Endothelial cell of umbilical vein (primary cell): ENCODE measurements at regions not wholly inside any gene's neighbourhood (a gene's known extent, or its start where the extent isn't known, plus 50 kb on each side); places are given as distances from the start of the nearest gene placed in this dataset.

Experiments used
- BruUV-seq: library from RNA; stranded (reverse); fragments of 400-500 nt; replicated peaks from 2 replicates; lab custom pipeline; 2021; lab: Mats Ljungman, UMichigan
- CTCF ChIA-PET: fragments of 300-600, 350-600 bp; sonication (Branson Sonifier 250); formaldehyde crosslinking; loops from one replicate; lab custom pipeline; 2021; ENCODE audit warnings: antibody characterized with exemption, inconsistent platforms; lab: Charles Lee
- POLR2A ChIA-PET: fragments of 300-600, 350-600 bp; sonication (Branson Sonifier 250); formaldehyde crosslinking; loops from one replicate; lab custom pipeline; 2021; ENCODE audit warnings: antibody characterized with exemption, inconsistent platforms; lab: Charles Lee
- DNase-seq: peaks from one replicate; pipeline ENCODE4 v3.0.0-alpha.2; 2011; ENCODE audit warnings: low read depth, low spot score
- FAIRE-seq: peaks from 2 replicates; lab custom pipeline; 2011; peaks lifted over from hg19 to GRCh38; lab: Jason Lieb, UNC
- H2AFZ ChIP-seq: 2 replicates; pipeline ENCODE4 v1.6.0; 2012; ENCODE audit warnings: low read depth, low read length, control low read depth, inconsistent platforms
- H3K27ac ChIP-seq: 2 replicates; pipeline ENCODE4 v1.5.1; 2011; ENCODE audit warnings: low read depth, mild to moderate bottlenecking, control low read depth, low read length, moderate library complexity; ENCODE audit not compliant: insufficient read depth
- H3K27me3 ChIP-seq, 2 experiments: 2 replicates each; pipeline versions ENCODE4 v1.6.0 to v1.6.1; 2011; ENCODE audit warnings: low read length in 2 of 2, mixed read lengths in 1 of 2; ENCODE audit not compliant: control insufficient read depth in 2 of 2, insufficient read depth in 2 of 2
- H3K36me3 ChIP-seq, 2 experiments: 2 replicates in 1 of 2; 3 replicates in 1 of 2; pipeline ENCODE4 v1.5.1; 2011; ENCODE audit warnings: low read length in 2 of 2, mild to moderate bottlenecking in 1 of 2, moderate library complexity in 1 of 2; ENCODE audit not compliant: control insufficient read depth in 2 of 2, insufficient read depth in 2 of 2; ENCODE audit errors: extremely low read depth in 1 of 2
- H3K4me1 ChIP-seq: 3 replicates; pipeline ENCODE4 v1.5.1; 2011; ENCODE audit warnings: mild to moderate bottlenecking, low read length; ENCODE audit not compliant: control insufficient read depth, insufficient read depth; ENCODE audit errors: extremely low read depth
- H3K4me2 ChIP-seq: 2 replicates; pipeline ENCODE4 v1.6.1; 2011; ENCODE audit warnings: low read length, control low read depth, mixed read lengths; ENCODE audit not compliant: insufficient read depth
- H3K4me3 ChIP-seq, 3 experiments: fragments of 200-600 bp in 1 of 3; sonication (generic), shearing (Covaris generic) in 1 of 3; replicated peaks in 1 of 3; 2 replicates each; pipeline ENCODE4 v1.5.1; 2011 to 2016; ENCODE audit warnings: control low read depth in 3 of 3, low read length in 3 of 3, mild to moderate bottlenecking in 2 of 3, inconsistent platforms in 1 of 3, low read depth in 1 of 3, moderate library complexity in 1 of 3; ENCODE audit not compliant: insufficient read depth in 1 of 3
- H3K79me2 ChIP-seq: 2 replicates; pipeline ENCODE4 v1.6.0; 2012; ENCODE audit warnings: low read length, inconsistent platforms; ENCODE audit not compliant: control insufficient read depth, insufficient read depth
- H3K9ac ChIP-seq: replicated peaks from 2 replicates; pipeline ENCODE3; 2011; ENCODE audit warnings: low read length, control low read depth; ENCODE audit not compliant: insufficient read depth; ENCODE audit errors: extremely low read depth
- H3K9me1 ChIP-seq: replicated peaks from 3 replicates; pipeline ENCODE4 v1.6.0; 2011; ENCODE audit warnings: mild to moderate bottlenecking, low read length; ENCODE audit not compliant: control insufficient read depth, insufficient read depth; ENCODE audit errors: extremely low read depth
- H3K9me3 ChIP-seq: replicated peaks from 2 replicates; pipeline ENCODE4 v1.5.1; 2012; ENCODE audit warnings: low read length, inconsistent platforms; ENCODE audit not compliant: control insufficient read depth, insufficient read depth
- H4K20me1 ChIP-seq: replicated peaks from 2 replicates; pipeline ENCODE3; 2011; ENCODE audit warnings: mild to moderate bottlenecking, low read length; ENCODE audit not compliant: control insufficient read depth, insufficient read depth; ENCODE audit errors: extremely low read depth
- CTCF ChIP-seq, 2 donors: IDR thresholded peaks; 1 replicate in 1 of 2; 2 replicates in 1 of 2; pipeline ENCODE4 v1.5.1; 2011; ENCODE audit warnings: low read length in 2 of 2, mild to moderate bottlenecking in 2 of 2, moderate library complexity in 2 of 2, control low read depth in 1 of 2, inconsistent platforms in 1 of 2, low read depth in 1 of 2; ENCODE audit not compliant: insufficient read depth in 1 of 2; ENCODE audit errors: extremely low read depth in 1 of 2
- EZH2 ChIP-seq: IDR thresholded peaks from 2 replicates; pipeline ENCODE4 v1.6.1; 2012; ENCODE audit warnings: borderline replicate concordance, low read depth, mild to moderate bottlenecking, moderate library complexity, low read length, inconsistent platforms; ENCODE audit not compliant: severe bottlenecking
- FOS ChIP-seq: IDR thresholded peaks from 2 replicates; pipeline ENCODE4 v1.6.1; 2011; ENCODE audit warnings: mild to moderate bottlenecking, low read length, moderate library complexity, borderline replicate concordance; ENCODE audit not compliant: insufficient read depth
- GATA2 ChIP-seq: IDR thresholded peaks from 2 replicates; pipeline ENCODE4 v1.7.0; 2011; ENCODE audit warnings: low read depth, mild to moderate bottlenecking, moderate library complexity, mixed read lengths, low read length; ENCODE audit not compliant: insufficient read length, insufficient read depth
- JUN ChIP-seq: IDR thresholded peaks from 2 replicates; pipeline ENCODE4 v1.6.1; 2011; ENCODE audit warnings: borderline replicate concordance, low read depth; ENCODE audit not compliant: insufficient read length, insufficient read depth
- MAX ChIP-seq: IDR thresholded peaks from 2 replicates; pipeline ENCODE4 v1.6.1; 2011; ENCODE audit not compliant: insufficient read depth, insufficient read length
- MYC ChIP-seq: IDR thresholded peaks from one replicate; pipeline ENCODE4 v1.6.1; 2011; ENCODE audit warnings: mild to moderate bottlenecking, low read depth, low read length
- POLR2A ChIP-seq: IDR thresholded peaks from 2 replicates; pipeline ENCODE4 v1.6.1; 2012; ENCODE audit warnings: low read depth, mild to moderate bottlenecking, control low read depth, low read length
- POLR2AphosphoS5 ChIP-seq: IDR thresholded peaks from 2 replicates; pipeline ENCODE4 v1.6.1; 2012; ENCODE audit warnings: low read depth, mild to moderate bottlenecking, control low read depth, low read length, moderate library complexity; ENCODE audit not compliant: insufficient read depth
- dilution Hi-C: fragments of 300-500 bp; cut with MboI; formaldehyde crosslinking; loops from one replicate; pipeline ENCODE4 v1.15.0; 2019; ENCODE audit warnings: low sequenced_read_pairs; ENCODE audit not compliant: extremely low pct_ligation_motif_present
- intact Hi-C: fragments of 100-400 bp; cut with micrococcal nuclease; formaldehyde crosslinking; loops from one replicate; pipeline ENCODE4 v1.10.0; 2022

DNA sequence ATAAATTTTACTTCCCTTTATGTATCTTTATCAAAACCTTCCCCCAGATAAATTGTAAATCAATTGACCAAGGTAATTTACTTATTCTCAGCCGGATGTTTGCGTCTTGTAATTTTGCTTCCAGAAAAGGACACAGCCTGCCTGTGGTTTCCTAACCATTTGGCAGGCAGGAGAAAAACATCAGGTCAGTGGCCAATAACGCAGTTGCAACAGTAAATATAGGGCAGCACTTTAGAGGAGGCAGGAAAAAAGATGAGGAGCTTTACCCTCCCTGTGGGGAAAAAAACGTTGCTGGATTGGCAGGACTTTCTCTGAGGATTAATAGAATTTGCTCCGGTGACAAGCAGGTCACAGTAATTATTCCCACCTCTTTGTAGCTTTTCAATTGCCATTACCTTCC is 2618.1 kb downstream of the ARAP2 start:
- Histone ChIP-seq H3K79me2 (no peaks in the 10 kb centered on the region), H3K9ac (no peak overlapping the region), H3K36me3 (no peaks in the 10 kb centered on the region), H4K20me1 (no peaks in the 10 kb centered on the region), H3K27me3 (no peaks in the 10 kb centered on the region), H3K27ac (no peak overlapping the region), H3K4me3 (no peak overlapping the region), H2AFZ (no peak overlapping the region), H3K9me1 (no peaks in the 10 kb centered on the region), H3K9me3 (no peaks in the 10 kb centered on the region), H3K4me1 (no peaks in the 10 kb centered on the region), H3K4me2 (no peak overlapping the region)
- dilution Hi-C loops = no loop called here
- CTCF ChIA-PET = no interaction called here
- no peak for TF ChIP-seq MYC
- no peak for FAIRE-seq
- BruUV-seq = no TSS peak
- POLR2A ChIA-PET = no interaction called here
- DNase-seq = no peak
- intact Hi-C loops = no loop called here

GRCh38 chr4:33628296-33628695 is 2616.0 kb downstream of the ARAP2 start:
- no peak for DNase-seq
- Histone ChIP-seq H2AFZ (no peak overlapping the region), H3K36me3 (no peaks in the 10 kb centered on the region), H3K79me2 (no peaks in the 10 kb centered on the region), H3K27me3 (no peaks in the 10 kb centered on the region), H3K4me2 (no peak overlapping the region), H3K9me1 (no peaks in the 10 kb centered on the region), H3K27ac (no peak overlapping the region), H3K4me3 (no peak overlapping the region), H3K9ac (no peak overlapping the region), H4K20me1 (no peaks in the 10 kb centered on the region), H3K4me1 (no peaks in the 10 kb centered on the region), H3K9me3 (no peaks in the 10 kb centered on the region)
- intact Hi-C loops = no loop called here
- TF ChIP-seq FOS = no peak
- no peak for TF ChIP-seq JUN
- no peak for TF ChIP-seq EZH2
- no peak for TF ChIP-seq POLR2AphosphoS5
- no peak for TF ChIP-seq CTCF (IDR thresholded peaks at IDR 0.05; ENCODE audit: extremely low read depth in 1 of 2, insufficient read depth in 1 of 2, low read depth in 1 of 2, low read length in 2 of 2)
- no peak for TF ChIP-seq MAX
- TF ChIP-seq MYC = no peak
- TF ChIP-seq POLR2A = no peak
- TF ChIP-seq GATA2 = no peak
- BruUV-seq = no TSS peak
- CTCF ChIA-PET = no interaction called here
- POLR2A ChIA-PET = no interaction called here
- no peak for FAIRE-seq
- dilution Hi-C loops = no loop called here
